ENCODE measurements at regions not wholly inside any gene's neighbourhood (a gene's known extent, or its start where the extent isn't known, plus 50 kb on each side); places are given as distances from the start of the nearest gene placed in this dataset.

DNA sequence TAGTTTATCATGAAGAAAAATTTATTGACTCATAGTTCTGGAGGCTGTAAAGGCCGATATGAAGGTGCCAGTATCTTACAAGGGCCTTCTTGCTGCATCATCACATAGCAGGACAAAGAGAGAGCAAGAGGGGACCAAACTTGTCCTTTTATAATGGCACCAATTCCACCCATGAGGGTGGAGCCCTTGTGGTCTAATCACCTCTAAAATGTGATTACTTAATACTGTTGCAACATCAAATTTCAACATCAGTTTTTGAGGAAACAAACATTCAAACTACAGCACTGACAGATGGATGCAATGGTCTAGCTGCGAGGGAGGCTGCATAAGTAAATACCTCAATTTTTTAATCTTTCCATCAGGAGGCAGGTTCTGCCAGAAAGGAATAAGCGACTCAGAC is 76.7 kb upstream of the LAMA2 start:
- Histone ChIP-seq H3K9me2 (replicated peaks; ENCODE audit: insufficient read depth, low read length) (no peaks in the 10 kb centered on the region), H3K27ac (ENCODE audit: low read depth, low read length) (no peak overlapping the region), H3K79me2 (ENCODE audit: insufficient read depth, low read length) (no peaks in the 10 kb centered on the region), H3K36me3 (ENCODE audit: low read length) (no peaks in the 10 kb centered on the region), H4K20me1 (ENCODE audit: low read depth, low read length) (no peaks in the 10 kb centered on the region), H3K9ac (ENCODE audit: low read length) (no peak overlapping the region), H3F3A (ENCODE audit: insufficient read depth) (no peaks in the 10 kb centered on the region), H3K9me3 (ENCODE audit: insufficient read depth, low read length) (no peaks in the 10 kb centered on the region), H2AFZ (ENCODE audit: low read depth, low read length, severe bottlenecking) (no peak overlapping the region), H3K27me3 (ENCODE audit: low read length) (no peaks in the 10 kb centered on the region), H3K4me2 (ENCODE audit: low read depth, low read length, poor library complexity, severe bottlenecking) (no peak overlapping the region), H3K4me3 (ENCODE audit: insufficient read depth, low read length, poor library complexity, severe bottlenecking) (no peak overlapping the region)
- no peak for TF ChIP-seq EZH2phosphoT487 (conservative IDR thresholded peaks at IDR 0.05; ENCODE audit: low read length)
- TF ChIP-seq, protein P1, sequence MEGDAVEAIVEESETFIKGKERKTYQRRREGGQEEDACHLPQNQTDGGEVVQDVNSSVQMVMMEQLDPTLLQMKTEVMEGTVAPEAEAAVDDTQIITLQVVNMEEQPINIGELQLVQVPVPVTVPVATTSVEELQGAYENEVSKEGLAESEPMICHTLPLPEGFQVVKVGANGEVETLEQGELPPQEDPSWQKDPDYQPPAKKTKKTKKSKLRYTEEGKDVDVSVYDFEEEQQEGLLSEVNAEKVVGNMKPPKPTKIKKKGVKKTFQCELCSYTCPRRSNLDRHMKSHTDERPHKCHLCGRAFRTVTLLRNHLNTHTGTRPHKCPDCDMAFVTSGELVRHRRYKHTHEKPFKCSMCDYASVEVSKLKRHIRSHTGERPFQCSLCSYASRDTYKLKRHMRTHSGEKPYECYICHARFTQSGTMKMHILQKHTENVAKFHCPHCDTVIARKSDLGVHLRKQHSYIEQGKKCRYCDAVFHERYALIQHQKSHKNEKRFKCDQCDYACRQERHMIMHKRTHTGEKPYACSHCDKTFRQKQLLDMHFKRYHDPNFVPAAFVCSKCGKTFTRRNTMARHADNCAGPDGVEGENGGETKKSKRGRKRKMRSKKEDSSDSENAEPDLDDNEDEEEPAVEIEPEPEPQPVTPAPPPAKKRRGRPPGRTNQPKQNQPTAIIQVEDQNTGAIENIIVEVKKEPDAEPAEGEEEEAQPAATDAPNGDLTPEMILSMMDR (IDR thresholded peaks at IDR 0.05; ENCODE audit: insufficient read depth, low read length, poor library complexity, severe bottlenecking): no peak

DNA sequence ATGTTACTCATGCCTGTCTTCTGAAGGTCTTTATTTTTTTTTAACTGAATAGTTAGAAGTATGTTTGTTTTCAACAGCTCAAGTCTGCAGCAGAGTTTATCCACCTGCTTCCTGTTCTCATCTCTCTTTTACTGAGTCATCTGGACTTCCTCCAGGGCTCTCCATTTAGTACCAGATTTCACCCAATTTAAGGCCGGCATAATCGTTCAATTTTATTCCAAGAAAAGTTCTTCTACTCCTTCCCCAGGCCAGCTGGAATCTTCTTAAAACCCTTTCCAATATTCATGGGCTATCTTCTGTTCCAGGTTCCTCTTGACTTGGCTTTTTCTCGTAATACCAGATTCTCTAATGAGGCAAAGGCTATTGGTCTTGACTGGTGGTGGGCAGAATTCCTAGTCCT is 79.0 kb upstream of the LAMA2 start:
- Histone ChIP-seq H3K4me3 (ENCODE audit: insufficient read depth, low read length, poor library complexity, severe bottlenecking) (no peak overlapping the region), H2AFZ (ENCODE audit: low read depth, low read length, severe bottlenecking) (no peak overlapping the region), H3K9me3 (ENCODE audit: insufficient read depth, low read length) (no peaks in the 10 kb centered on the region), H3K9ac (ENCODE audit: low read length) (no peak overlapping the region), H3K27ac (ENCODE audit: low read depth, low read length) (no peak overlapping the region), H3F3A (ENCODE audit: insufficient read depth) (no peaks in the 10 kb centered on the region), H3K79me2 (ENCODE audit: insufficient read depth, low read length) (no peaks in the 10 kb centered on the region), H3K27me3 (ENCODE audit: low read length) (no peaks in the 10 kb centered on the region), H4K20me1 (ENCODE audit: low read depth, low read length) (no peaks in the 10 kb centered on the region), H3K4me2 (ENCODE audit: low read depth, low read length, poor library complexity, severe bottlenecking) (no peak overlapping the region), H3K36me3 (ENCODE audit: low read length) (no peaks in the 10 kb centered on the region), H3K9me2 (replicated peaks; ENCODE audit: insufficient read depth, low read length) (no peaks in the 10 kb centered on the region)
- no peak for TF ChIP-seq EZH2phosphoT487 (conservative IDR thresholded peaks at IDR 0.05; ENCODE audit: low read length)
- TF ChIP-seq, protein P1 (IDR thresholded peaks at IDR 0.05; ENCODE audit: insufficient read depth, low read length, poor library complexity, severe bottlenecking): no peak

DNA sequence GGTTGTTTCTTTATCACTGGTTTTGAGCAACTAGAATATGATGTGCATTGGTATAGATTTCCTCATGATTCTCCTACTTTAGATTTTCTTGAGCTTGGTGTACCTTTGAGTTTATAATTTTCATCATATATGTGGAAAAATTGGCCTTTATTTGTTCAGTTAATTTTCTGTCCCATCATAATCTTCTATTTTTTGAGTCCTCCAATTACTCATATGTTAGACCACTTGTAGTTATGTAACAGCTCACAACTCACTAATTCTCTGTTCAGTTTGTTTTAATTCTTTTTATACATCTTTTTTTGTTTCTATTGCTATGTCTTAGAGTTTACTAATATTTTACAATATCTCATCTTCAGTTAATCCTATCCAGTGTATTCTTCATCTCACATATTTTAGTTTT is 81.3 kb upstream of the LAMA2 start:
- Histone ChIP-seq H2AFZ (ENCODE audit: low read depth, low read length, severe bottlenecking) (no peak overlapping the region), H3F3A (ENCODE audit: insufficient read depth) (no peaks in the 10 kb centered on the region), H3K9ac (ENCODE audit: low read length) (no peak overlapping the region), H3K4me2 (ENCODE audit: low read depth, low read length, poor library complexity, severe bottlenecking) (no peak overlapping the region), H3K27ac (ENCODE audit: low read depth, low read length) (no peak overlapping the region), H3K27me3 (ENCODE audit: low read length) (no peaks in the 10 kb centered on the region), H3K36me3 (ENCODE audit: low read length) (no peaks in the 10 kb centered on the region), H3K4me3 (ENCODE audit: insufficient read depth, low read length, poor library complexity, severe bottlenecking) (no peak overlapping the region), H3K79me2 (ENCODE audit: insufficient read depth, low read length) (no peaks in the 10 kb centered on the region), H3K9me3 (ENCODE audit: insufficient read depth, low read length) (no peaks in the 10 kb centered on the region), H3K9me2 (replicated peaks; ENCODE audit: insufficient read depth, low read length) (no peaks in the 10 kb centered on the region), H4K20me1 (ENCODE audit: low read depth, low read length) (no peaks in the 10 kb centered on the region)
- TF ChIP-seq EZH2phosphoT487 (conservative IDR thresholded peaks at IDR 0.05; ENCODE audit: low read length): no peak
- TF ChIP-seq, protein P1 (IDR thresholded peaks at IDR 0.05; ENCODE audit: insufficient read depth, low read length, poor library complexity, severe bottlenecking): no peak

DNA sequence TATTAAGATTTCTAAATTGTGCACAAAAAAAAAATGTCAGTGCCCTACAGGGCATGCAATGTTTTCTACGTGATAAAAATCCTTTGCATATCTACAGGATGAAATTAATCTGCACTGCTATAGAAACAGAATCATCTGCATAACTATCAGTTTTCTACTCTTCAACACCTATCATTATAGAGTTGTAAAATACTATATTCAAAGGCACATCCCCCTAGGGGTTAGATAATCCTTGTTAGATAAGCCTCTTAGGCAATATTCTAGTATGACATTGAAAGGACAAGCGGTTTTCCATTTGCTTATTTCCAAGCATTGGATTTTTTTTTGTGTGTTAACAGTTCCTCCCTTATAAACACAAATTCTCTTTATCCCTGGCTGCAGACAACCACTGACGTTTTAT is 98.7 kb upstream of the LAMA2 start:
- TF ChIP-seq, protein P1 (IDR thresholded peaks at IDR 0.05; ENCODE audit: insufficient read depth, low read length, poor library complexity, severe bottlenecking): no peak
- TF ChIP-seq EZH2phosphoT487 (conservative IDR thresholded peaks at IDR 0.05; ENCODE audit: low read length): no peak
- Histone ChIP-seq H3K27me3 (ENCODE audit: low read length) (no peaks in the 10 kb centered on the region), H4K20me1 (ENCODE audit: low read depth, low read length) (no peaks in the 10 kb centered on the region), H3K9me2 (replicated peaks; ENCODE audit: insufficient read depth, low read length) (no peaks in the 10 kb centered on the region), H3K36me3 (ENCODE audit: low read length) (no peaks in the 10 kb centered on the region), H3K9me3 (ENCODE audit: insufficient read depth, low read length) (no peaks in the 10 kb centered on the region), H3K4me3 (ENCODE audit: insufficient read depth, low read length, poor library complexity, severe bottlenecking) (no peak overlapping the region), H3F3A (ENCODE audit: insufficient read depth) (no peaks in the 10 kb centered on the region), H3K9ac (ENCODE audit: low read length) (no peak overlapping the region), H2AFZ (ENCODE audit: low read depth, low read length, severe bottlenecking) (no peak overlapping the region), H3K4me2 (ENCODE audit: low read depth, low read length, poor library complexity, severe bottlenecking) (no peak overlapping the region), H3K79me2 (ENCODE audit: insufficient read depth, low read length) (no peaks in the 10 kb centered on the region), H3K27ac (ENCODE audit: low read depth, low read length) (no peak overlapping the region)
